RWPE1 (cell line): ENCODE measurements at regions not wholly inside any gene's neighbourhood (a gene's known extent, or its start where the extent isn't known, plus 50 kb on each side); places are given as distances from the start of the nearest gene placed in this dataset.

ENCODE experiments used
- CTCF ChIA-PET: fragments of 350-600 bp; sonication (Branson Sonifier 250); formaldehyde crosslinking; extraction: SDS; loops from one replicate; lab custom pipeline; 2021; lab: Yijun Ruan, JAX
- POLR2A ChIA-PET: fragments of 400-600 bp; formaldehyde crosslinking; extraction: SDS; loops from one replicate; lab custom pipeline; 2020; ENCODE audit warnings: antibody characterized with exemption; ENCODE audit not compliant: low non-redundant PET; lab: Yijun Ruan, JAX
- DNase-seq: peaks from one replicate; pipeline ENCODE4 v3.0.0; 2012; ENCODE audit warnings: low spot score
- H3K27ac ChIP-seq: fragments of 450-650 bp; 2 replicates; pipeline ENCODE4 v1.5.1; 2017
- TF ChIP-seq, protein P1 (sequence below): fragments of 450-650 bp; conservative IDR thresholded peaks from 2 replicates; pipeline ENCODE4 v1.5.1; 2017; ENCODE audit warnings: low read depth, mild to moderate bottlenecking

DNA sequence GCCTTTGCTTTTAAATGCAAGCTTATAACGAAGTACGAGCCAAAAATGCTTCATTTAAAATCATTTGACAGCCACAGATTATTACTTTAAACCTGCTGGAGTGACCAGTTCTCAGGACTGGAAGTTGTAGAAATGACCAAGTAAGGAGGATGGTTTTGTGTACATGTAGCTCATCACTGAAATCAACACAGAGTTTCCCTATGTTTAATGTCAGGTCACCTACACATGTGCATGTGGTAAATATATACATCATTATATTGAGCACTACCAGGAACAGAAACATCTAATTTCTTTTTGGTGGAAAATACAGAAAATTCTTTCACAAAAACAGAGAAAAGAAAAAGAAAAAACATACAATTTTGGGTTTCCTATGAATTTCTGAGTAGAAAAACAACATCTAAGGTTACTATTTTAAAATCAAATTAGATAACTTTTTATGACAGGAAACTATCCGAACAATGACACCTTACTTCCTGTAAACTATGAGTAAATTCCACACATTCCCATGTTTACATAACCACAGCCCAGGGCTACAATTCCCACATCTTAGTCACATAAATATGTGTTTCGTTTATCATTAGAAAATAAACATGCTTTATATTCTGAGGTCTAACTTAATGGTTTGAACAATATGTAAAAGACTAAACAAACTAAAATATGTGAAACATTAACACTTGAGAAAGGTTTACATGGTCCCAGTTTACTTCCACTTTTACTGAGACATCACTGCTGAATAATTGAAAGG lies 73.6 kb downstream of the ZNF281 start:
- no peak overlapping the region for H3K27ac ChIP-seq
- CTCF ChIA-PET: interaction anchor here (0.6 kb wide), 1 partner anchor 29 kb away, joined by 3 read pairs; no protein-coding TSS in a partner anchor
- peak; percentile 89 for DNase-seq
- POLR2A ChIA-PET: interaction anchor here (0.6 kb wide), 1 partner anchor 56 kb away, joined by 4 read pairs; no protein-coding TSS in a partner anchor
- TF ChIP-seq, protein P1, sequence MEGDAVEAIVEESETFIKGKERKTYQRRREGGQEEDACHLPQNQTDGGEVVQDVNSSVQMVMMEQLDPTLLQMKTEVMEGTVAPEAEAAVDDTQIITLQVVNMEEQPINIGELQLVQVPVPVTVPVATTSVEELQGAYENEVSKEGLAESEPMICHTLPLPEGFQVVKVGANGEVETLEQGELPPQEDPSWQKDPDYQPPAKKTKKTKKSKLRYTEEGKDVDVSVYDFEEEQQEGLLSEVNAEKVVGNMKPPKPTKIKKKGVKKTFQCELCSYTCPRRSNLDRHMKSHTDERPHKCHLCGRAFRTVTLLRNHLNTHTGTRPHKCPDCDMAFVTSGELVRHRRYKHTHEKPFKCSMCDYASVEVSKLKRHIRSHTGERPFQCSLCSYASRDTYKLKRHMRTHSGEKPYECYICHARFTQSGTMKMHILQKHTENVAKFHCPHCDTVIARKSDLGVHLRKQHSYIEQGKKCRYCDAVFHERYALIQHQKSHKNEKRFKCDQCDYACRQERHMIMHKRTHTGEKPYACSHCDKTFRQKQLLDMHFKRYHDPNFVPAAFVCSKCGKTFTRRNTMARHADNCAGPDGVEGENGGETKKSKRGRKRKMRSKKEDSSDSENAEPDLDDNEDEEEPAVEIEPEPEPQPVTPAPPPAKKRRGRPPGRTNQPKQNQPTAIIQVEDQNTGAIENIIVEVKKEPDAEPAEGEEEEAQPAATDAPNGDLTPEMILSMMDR: no peak

DNA sequence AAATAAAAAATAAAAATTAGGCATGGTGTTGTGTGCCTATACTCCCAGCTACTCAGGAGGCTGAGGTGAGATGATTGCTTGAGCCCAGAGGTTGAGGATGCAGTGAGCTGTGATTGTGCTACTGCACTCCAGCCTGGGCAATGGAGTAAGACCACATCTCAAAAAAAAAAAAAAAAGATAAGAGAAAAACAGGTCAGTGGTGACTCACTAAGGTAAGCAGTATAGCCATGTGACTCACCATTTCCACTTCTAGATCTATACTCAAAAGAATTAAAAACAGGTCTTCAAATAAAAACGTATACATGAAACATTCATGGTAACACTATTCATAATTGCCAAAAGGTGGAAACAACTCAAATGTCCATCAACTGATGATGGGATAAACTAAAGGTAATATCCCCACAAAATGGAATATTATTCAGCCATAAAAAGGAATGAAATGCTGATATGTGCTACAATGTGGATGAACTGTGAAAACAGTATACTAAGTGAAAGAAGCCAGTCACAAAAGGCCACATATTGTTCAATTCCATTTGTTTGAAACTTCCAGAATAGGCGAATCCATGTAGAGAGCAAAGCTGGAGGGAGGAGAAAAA lies 75.1 kb downstream of the ZNF281 start:
- H3K27ac ChIP-seq: no peak overlapping the region
- CTCF ChIA-PET: interaction anchor here (0.6 kb wide), 1 partner anchor 28 kb away, joined by 3 read pairs; no protein-coding TSS in a partner anchor
- DNase-seq: peak; percentile 91
- POLR2A ChIA-PET: no interaction called here
- TF ChIP-seq, protein P1: no peak

DNA sequence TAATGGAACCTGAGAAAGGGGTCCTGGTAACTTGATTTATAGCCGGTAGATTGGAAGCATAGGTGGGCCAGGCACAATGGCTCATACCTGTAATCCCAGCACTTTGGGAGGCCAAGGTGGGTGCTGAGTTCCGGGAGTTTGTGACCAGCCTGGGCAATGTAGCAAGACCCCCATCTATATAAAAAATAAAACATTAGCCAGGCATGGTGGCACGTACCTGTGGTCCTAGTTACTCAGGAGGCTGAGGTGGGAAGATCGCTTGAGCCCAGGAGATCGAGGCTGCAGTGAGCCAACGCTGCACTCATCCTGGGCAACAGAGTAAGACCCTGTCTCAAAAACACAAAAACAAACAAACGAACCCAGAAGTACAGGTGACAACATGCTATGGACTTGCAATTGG lies 76.5 kb downstream of the ZNF281 start:
- CTCF ChIA-PET: interaction anchor here (0.5 kb wide), 1 partner anchor 10 kb away, joined by 5 read pairs; no protein-coding TSS in a partner anchor
- TF ChIP-seq, protein P1: no peak
- DNase-seq: no peak
- POLR2A ChIA-PET: no interaction called here
- no peak overlapping the region for H3K27ac ChIP-seq

DNA sequence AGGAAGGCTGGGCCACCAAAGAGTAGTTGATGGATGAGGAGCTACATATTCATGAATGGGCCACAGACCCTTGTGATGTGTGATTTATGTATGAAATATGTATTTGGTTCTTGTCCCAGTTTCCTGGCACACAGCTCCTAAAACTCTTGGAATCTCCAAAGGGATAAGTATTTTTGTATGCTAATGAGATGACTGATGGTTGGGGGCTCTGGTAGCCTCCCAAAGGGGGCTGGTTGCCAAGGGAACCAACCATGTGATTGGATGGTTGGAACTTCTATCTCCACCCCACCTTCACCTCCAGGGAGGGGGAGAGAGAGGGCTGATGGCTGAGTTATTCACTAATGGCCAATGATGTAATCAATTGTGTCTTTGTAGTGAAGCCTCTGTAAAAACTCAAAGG lies 77.1 kb downstream of the ZNF281 start:
- ChIA-PET POLR2A (no interaction called here), CTCF (interaction anchor here (0.5 kb wide), 1 partner anchor 11 kb away, joined by 5 read pairs; no protein-coding TSS in a partner anchor)
- DNase-seq: no peak
- H3K27ac ChIP-seq: no peak overlapping the region
- TF ChIP-seq, protein P1: no peak

DNA sequence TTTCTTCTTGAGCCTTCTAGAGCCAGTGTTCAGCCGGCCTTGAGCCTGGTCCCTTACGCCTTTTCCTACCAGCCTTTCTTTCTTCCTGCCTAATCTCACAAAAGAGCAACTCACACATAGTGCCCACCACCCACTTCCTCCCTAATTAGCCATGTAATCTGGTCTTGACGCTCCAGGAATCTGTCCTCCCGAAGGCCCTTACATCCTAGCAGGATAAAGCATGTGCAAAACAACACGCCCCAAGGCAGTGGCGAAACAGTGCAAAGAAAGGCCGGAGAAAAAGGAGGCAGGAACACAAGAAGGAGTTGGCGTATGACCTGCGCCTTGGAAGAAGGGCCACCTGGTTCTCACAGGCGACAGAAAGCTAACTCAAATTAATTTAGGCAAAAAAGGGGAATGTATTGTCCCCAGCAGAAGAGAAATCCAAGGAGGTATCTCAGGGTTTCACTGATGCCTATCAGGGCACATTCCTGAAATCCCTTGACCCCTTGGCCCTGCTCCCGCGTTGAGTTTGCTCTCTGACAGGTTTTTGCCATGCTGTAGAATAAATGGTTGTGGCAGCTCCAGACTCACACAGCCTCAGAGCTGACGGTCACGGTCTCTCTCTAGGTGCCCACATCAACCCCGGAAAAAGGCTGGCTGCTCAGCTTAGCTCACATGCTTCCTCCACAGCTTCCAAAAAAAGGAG lies 79.0 kb downstream of the ZNF281 start:
- CTCF ChIA-PET: interaction anchor here (0.7 kb wide), 1 partner anchor 9 kb away, joined by 4 read pairs; no protein-coding TSS in a partner anchor
- POLR2A ChIA-PET: no interaction called here
- H3K27ac ChIP-seq: no peak overlapping the region

More for the DNA sequence above, 79.0 kb downstream of the ZNF281 start:
- TF ChIP-seq, protein P1: no peak
- DNase-seq: no peak
